Ovary (tissue), 3 donors: ENCODE measurements at regions not wholly inside any gene's neighbourhood (a gene's known extent, or its start where the extent isn't known, plus 50 kb on each side); places are given as distances from the start of the nearest gene placed in this dataset.

Source experiments
- CTCF ChIP-seq, 3 donors: fragments of 450-650 bp in 2 of 3; fragments of 200-600 bp in 1 of 3; IDR thresholded peaks; one replicate each; pipeline versions ENCODE4 v1.5.1 to v1.8.0; 2016 to 2022; ENCODE audit warnings: antibody characterized with exemption in 3 of 3, mild to moderate bottlenecking in 1 of 3
- EP300 ChIP-seq: sonication (generic); formaldehyde crosslinking; IDR thresholded peaks from one replicate; pipeline ENCODE4 v1.6.1; 2017; ENCODE audit warnings: antibody characterized with exemption
- POLR2A ChIP-seq: fragments of 450-650 bp; IDR thresholded peaks from one replicate; pipeline ENCODE4 v1.6.1; 2017; ENCODE audit warnings: antibody characterized with exemption, mild to moderate bottlenecking, moderate library complexity
- donor health status: DM: no; HTN: no; CAD: no.

- TF ChIP-seq POLR2A (no peak), CTCF (IDR thresholded peaks at IDR 0.05) (no peak), EP300 (no peak)
Measured at GRCh38 chr5:117863586-117864296, 1124.6 kb downstream of the DTWD2 start.
